Stimulated activated CD4-positive, alpha-beta T cell treated with anti-CD3 and anti-CD28 coated beads, TNF-alpha, amount 100 ng/mL, for 24 hours (primary cell): ENCODE measurements at regions not wholly inside any gene's neighbourhood (a gene's known extent, or its start where the extent isn't known, plus 50 kb on each side); places are given as distances from the start of the nearest gene placed in this dataset.
"Not testable (repeated sequence)": the region's sequence is repeated elsewhere in the genome, so short reads cannot be mapped to it uniquely, and the experiment has no call there.

ENCODE experiments used
- DNase-seq, 3 experiments: peaks; one replicate each; pipeline ENCODE4 v3.0.0-alpha.2; 2020; ENCODE audit warnings: low read depth in 3 of 3

- DNase-seq = not testable (repeated sequence)
These were observed 91.5 kb upstream of the MBIP start for GRCh38 chr14:36411951-36412350.

DNA sequence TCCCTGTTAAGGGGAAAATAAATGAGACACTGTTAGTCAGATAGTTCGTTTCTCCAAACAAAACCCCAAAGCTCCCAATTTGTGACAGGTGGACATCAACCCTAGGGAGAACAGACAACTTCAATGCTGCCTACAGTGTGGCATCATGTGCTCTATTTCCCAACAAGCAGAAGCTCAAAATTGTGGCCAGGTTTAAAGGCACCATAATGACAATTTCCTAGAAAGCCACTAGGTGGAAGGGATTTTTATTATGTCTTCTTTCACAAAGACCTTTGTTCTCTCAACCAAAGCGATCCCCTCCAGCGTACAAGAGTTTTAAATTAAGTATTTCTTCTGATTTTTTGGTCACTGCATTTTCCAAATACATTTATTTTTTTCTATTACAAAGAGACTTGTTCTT is 88.0 kb upstream of the MBIP start:
- DNase-seq = no peak

DNA sequence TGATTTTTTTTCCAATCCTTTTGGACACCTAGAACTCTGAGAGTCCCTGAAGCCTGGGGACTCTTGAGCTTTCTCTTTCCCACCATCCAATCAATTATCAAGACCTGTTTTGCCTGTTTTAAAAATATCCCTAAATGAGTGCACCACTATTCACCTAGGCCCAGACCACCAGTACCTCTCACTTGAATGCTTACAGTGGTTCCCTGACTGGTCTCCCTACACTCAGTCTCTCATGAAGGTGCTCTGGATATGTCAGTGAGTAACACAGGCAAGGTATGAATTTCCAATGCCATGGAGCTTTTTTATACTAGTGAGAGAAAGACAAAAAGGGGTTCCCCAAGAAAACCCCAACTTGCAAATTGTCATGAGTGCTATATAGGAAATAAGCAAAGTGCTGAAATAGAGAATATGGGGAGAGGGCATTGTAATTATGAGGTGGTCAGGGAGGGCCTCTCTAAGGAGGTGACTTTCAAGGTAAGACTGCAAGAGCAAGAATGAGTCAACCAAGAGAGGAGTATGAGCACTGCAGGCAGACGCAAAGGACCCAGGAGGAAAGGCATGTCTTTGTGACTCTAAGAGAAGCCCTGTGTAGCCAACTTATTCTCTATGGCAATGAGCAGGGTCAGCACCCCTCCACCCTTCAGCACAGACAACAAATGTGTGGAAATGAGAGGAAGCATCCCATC is 85.3 kb upstream of the MBIP start:
- DNase-seq = no peak

DNA sequence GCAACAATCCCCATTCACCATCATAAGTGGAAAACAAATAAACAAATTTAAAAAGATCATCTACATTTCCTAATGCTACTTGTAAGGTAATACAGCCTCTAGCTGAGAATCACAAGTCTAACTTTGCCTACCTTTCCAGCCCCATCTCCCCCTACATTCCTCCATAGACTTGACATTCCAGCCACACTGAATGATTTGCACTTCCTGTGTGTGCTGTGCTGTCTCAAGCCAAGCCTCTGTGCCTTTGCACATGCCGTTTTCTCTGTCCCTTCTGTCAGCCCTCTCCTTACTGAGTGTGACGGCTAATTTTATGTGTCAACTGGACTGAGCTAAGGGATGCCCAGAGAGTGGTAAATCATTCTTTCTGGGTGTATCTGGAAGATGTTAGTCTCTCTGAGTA is 82.4 kb upstream of the MBIP start:
- DNase-seq = no peak

DNA sequence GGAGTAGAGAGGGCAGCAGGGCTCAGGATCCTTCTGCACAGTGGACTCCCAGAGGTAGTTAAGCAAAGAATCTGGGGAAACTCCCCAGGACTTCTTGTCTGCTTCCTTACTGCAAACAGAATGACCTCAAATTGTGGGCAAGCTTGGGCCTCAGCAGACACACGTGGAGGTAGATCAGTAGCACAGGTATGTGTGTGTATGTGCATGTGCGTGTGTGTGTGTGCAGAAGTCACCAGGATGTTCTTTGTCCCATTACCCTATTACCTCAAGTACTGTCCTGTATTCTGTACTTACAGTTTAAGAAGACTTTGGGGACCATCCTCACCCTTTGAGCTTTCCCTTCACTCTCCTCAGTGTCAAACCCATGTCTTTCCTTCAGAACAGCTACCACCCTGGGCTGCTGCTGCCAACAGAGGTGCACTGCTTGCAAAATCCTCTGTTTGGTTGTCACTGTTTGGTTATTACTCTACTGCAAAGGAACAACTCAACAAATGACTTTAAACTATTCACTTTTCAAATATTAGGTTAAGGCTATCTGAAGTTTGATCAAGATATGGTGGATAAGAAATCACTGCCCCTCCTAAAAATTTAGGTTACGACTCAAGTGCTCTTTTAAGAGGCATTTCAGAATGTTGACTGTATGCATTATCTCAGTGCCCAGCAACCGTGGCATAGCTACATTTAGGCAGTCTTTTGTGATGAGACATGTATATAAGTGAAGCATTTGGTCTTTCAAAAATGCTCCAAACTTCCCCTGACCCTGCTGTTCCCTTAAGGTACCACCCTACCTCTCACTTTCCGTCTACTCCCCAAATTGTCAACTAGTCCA is 78.2 kb upstream of the MBIP start:
- DNase-seq = no peak

GRCh38 chr14:36397357-36397756 is 76.9 kb upstream of the MBIP start:
- no peak for DNase-seq

DNA sequence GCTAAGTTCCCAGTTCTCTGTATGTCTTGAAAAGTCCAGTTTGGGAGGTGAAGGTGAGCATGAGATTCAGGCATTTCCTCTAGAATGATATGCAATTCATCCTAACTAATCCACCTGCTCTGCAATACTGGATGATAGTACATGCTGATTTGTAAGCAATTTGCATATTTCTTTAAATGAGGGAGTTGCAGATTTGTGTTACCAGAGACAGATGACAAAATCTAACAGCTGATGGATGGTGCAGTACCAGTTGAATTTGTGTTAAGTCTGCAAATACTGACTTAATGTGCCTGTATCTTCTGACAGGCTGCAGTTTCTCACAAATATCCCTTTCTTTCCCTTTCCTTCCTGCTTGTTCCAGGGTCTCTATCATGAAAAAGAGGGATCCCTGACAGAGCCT is 76.4 kb upstream of the MBIP start:
- no peak for DNase-seq

GRCh38 chr14:36394593-36394992 is 74.2 kb upstream of the MBIP start:
- no peak for DNase-seq

DNA sequence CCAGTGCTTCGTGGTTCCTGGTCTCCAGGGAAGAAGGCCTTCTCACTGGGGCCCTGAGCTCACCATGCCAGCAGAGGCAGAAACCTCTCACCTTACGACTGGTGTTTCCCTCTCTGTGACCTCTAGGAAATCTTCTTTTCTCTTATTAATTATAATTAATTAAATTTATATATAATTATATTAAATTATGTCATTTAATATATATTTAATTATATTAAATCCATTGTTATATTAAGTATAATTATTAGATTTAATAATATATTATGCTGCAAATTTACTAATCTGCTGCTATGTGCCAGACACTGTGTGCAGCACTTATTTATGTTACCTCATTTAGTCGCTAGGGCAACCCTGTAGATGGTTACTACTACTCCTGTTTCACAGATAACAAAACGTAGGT is 70.3 kb upstream of the MBIP start:
- DNase-seq = no peak

GRCh38 chr14:36383767-36384431 is 63.5 kb upstream of the MBIP start:
- DNase-seq = no peak

DNA sequence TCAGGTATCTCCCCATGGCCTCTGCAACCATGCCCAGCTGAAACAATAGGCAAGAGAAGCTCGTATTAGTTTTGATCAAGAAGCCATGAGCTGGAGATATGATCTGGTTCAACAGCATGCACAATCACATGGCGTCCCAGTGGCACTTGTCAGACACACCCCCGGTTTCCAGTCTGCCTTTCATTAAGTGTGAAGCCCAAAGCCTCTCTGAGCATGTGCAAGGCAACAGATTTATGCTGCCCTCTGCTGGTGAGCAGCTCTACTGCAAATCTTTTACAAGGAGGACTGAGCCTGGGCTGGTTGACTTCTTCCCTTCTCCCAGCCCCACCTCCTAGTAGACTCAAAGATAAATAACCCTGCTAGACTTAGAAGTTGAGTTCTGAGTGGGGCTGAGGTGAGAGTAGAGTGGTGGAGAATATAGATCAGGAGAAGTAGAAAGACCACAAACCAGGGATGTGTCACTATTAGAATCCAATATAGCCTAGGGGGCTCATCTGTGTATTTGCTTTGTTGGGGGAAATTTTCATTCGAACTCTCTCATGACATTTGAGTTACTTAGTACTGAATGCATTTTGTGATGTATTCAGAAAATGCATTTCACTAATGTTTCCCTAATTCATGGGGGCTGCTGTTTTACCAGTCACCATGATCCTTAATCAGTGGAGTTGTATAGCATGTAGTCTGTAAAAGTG is 53.7 kb upstream of the MBIP start:
- peak; percentile 42 to 64 (median 64) for DNase-seq
